ENCODE measurements at regions not wholly inside any gene's neighbourhood (a gene's known extent, or its start where the extent isn't known, plus 50 kb on each side); places are given as distances from the start of the nearest gene placed in this dataset.

DNA sequence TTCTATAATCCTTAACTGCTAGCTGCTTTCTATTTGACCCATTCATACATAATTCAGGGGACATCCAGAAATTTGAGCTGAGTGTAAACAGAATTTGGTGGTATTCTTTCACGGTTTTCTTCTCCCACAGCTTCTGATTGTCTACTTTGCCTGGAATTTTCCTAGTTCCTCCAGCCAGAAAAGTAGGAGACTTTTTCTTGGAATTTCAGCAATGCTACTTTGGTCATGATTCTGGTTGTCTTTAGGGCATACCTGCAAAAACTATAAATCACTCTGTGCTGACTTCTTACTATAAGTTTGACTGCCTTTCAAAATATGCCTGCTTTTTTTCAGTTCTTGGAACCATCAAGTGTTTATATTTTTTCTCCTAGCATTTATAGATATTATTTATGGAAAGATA, 260.2 kb downstream of the TMEM38B start:
- TF ChIP-seq, protein P1, sequence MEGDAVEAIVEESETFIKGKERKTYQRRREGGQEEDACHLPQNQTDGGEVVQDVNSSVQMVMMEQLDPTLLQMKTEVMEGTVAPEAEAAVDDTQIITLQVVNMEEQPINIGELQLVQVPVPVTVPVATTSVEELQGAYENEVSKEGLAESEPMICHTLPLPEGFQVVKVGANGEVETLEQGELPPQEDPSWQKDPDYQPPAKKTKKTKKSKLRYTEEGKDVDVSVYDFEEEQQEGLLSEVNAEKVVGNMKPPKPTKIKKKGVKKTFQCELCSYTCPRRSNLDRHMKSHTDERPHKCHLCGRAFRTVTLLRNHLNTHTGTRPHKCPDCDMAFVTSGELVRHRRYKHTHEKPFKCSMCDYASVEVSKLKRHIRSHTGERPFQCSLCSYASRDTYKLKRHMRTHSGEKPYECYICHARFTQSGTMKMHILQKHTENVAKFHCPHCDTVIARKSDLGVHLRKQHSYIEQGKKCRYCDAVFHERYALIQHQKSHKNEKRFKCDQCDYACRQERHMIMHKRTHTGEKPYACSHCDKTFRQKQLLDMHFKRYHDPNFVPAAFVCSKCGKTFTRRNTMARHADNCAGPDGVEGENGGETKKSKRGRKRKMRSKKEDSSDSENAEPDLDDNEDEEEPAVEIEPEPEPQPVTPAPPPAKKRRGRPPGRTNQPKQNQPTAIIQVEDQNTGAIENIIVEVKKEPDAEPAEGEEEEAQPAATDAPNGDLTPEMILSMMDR (IDR thresholded peaks at IDR 0.05; ENCODE audit: insufficient read depth, low read length, missing control alignments) = no peak
- DNase-seq (ENCODE audit: low read depth, low spot score) = no peak
- POLR2A ChIA-PET = no interaction called here
- H3K4me3 ChIP-seq (ENCODE audit: low read depth, low read length) = no peak overlapping the region
- CTCF ChIA-PET = no interaction called here

DNA sequence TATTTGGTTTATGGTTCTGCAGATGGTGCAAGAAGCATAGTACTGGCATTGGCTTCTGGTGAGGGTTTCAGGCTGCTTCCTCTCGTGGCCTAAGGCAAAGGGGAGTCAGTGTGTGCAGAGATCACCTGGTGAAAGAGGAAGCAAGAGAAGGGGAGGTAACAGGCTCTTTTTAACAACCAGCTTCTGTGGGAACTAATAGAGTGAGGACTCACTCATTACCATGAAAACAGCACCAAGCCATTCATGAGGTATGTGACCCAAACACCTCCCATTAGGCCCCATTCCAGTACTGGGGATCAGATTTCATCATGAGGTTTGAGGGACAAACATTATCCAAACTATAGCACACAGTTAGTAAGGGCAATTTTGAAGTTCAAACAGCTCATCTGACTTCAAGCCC, 263.5 kb downstream of the TMEM38B start:
- POLR2A ChIA-PET = no interaction called here
- CTCF ChIA-PET = no interaction called here
- DNase-seq (ENCODE audit: low read depth, low spot score) = no peak
- TF ChIP-seq, protein P1 (IDR thresholded peaks at IDR 0.05; ENCODE audit: insufficient read depth, low read length, missing control alignments) = no peak
- no peak overlapping the region for H3K4me3 ChIP-seq (ENCODE audit: low read depth, low read length)

DNA sequence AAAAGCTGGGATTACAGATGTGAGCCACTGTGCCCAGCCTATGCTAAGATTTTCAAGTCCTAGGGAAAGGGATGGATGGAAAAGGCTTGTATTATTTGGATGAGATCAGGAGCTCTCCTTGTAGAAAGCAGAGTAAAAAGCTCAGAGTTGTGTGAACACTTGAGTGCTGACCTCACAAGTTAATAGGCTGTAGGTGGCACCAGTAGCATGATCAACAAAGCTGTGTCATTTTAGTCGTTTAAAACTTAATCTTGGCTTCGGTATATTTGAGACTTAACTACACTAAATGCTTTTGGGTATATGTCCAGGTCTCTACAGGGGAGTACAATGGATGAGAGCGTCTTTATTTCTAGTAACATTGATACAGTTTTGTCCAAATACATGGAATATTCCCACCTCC, 264.2 kb downstream of the TMEM38B start:
- TF ChIP-seq, protein P1 (IDR thresholded peaks at IDR 0.05; ENCODE audit: insufficient read depth, low read length, missing control alignments) = no peak
- no peak for DNase-seq (ENCODE audit: low read depth, low spot score)
- H3K4me3 ChIP-seq (ENCODE audit: low read depth, low read length) = no peak overlapping the region
- CTCF ChIA-PET = no interaction called here
- POLR2A ChIA-PET = no interaction called here

DNA sequence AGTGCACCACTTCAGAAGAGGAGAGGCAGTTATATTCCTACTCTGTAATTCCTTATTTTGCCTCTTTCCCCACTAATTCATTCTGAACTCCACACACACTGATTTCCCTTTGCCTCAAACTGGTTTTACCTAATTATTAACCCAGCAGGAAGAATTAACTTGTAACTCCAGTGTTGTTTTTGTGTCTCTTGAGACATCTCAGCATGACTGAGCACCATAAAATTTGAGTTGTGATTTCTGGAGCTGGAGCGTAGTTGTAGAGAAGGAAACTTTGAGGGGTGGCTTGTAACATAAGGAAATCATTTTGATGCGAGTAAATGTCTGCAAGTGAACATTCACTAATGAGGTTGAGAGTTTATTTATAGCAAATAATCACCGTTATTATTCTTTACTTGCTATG, 265.2 kb downstream of the TMEM38B start:
- CTCF ChIA-PET = no interaction called here
- no peak overlapping the region for H3K4me3 ChIP-seq (ENCODE audit: low read depth, low read length)

DNA sequence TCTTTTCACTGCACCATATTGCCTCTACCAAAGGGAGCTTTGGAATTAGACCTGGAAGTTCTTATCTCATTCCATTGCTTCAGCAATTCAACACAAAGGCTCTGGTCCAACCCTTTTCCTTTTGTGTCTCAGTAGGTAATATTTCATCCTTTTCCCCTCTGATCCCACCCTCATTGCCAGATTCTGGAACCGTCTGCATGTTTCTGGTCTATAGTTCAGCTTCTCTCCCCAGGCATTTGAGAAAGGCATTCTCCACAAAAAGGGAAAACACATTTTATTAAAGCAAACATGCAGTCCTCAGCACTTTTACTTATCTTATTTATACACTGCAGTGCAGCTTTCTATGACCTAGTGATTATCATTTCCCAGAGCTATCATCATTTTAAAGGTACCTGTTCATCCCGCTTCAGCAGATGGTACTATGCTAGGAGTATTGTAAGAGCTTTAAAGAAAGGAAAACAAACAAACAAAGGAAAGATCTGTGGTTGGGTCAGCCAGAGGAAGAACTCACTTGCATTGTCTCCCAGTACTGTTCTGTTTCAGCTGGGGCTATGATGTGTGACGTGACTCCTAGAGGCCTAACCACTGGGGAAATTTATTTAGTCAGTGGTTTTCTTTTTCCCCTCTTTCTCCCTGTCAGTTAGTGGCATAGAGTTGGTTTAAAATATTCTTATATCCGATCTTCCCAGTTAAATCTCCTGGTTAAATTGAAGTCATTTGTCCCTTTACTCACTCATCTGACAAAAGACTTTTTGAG, 269.2 kb downstream of the TMEM38B start:
- no peak for DNase-seq (ENCODE audit: low read depth, low spot score)
- ChIA-PET POLR2A (no interaction called here), CTCF (no interaction called here)
- TF ChIP-seq, protein P1 (IDR thresholded peaks at IDR 0.05; ENCODE audit: insufficient read depth, low read length, missing control alignments) = no peak
- H3K4me3 ChIP-seq (ENCODE audit: low read depth, low read length) = no peak overlapping the region

More for the DNA sequence above, 265.2 kb downstream of the TMEM38B start:
- POLR2A ChIA-PET = no interaction called here
- no peak for DNase-seq (ENCODE audit: low read depth, low spot score)
- TF ChIP-seq, protein P1 (IDR thresholded peaks at IDR 0.05; ENCODE audit: insufficient read depth, low read length, missing control alignments) = no peak

DNA sequence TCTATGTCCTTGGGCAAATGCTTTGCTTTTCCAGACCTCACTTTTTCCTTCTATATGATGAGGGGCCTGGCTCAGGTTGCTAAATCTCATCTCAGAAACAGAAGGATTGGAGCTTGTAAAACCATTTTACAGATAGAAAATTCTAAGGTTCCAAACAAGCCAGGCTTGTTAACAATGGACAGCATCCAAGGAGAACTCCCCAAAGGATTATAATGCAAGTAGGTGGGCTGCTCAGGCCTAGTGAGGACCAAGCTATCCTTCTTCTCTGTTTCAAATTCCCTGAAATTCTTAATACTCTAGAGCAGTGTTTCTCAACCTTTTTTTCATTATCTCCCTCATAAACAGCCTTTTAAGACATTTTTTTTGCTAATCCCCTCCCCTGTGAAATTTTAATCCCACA, 269.8 kb downstream of the TMEM38B start:
- DNase-seq (ENCODE audit: low read depth, low spot score) = no peak
- no peak overlapping the region for H3K4me3 ChIP-seq (ENCODE audit: low read depth, low read length)
- TF ChIP-seq, protein P1 (IDR thresholded peaks at IDR 0.05; ENCODE audit: insufficient read depth, low read length, missing control alignments) = no peak
- POLR2A ChIA-PET = no interaction called here
- CTCF ChIA-PET = no interaction called here
